D341Med (cell line): ENCODE measurements at regions not wholly inside any gene's neighbourhood (a gene's known extent, or its start where the extent isn't known, plus 50 kb on each side); places are given as distances from the start of the nearest gene placed in this dataset.
"Not testable (repeated sequence)": the region's sequence is repeated elsewhere in the genome, so short reads cannot be mapped to it uniquely, and the experiment has no call there.

Experiments used
- DNase-seq: peaks from one replicate; pipeline ENCODE4 v3.0.0; 2012; ENCODE audit warnings: low spot score

DNA sequence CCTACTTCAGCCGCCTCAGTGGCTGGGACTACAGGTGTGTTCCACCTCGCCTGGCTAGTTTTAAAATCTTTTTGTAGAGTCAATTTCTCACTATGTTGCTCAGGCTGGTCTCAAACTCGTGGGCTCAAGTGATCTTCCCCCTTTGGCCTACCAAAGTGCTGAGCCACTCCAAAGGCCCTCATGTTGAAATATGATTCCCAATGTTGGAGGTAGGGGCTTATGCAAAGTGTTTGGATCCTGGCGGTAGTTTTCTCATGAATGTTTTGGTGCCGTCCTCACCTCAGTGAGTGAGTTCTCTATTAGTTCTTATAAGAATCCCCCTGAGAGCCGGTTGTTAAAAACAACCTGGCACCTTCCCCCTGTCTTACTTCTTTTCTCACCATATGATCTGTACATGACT, 784.6 kb downstream of the TMTC2 start:
- DNase-seq, result no peak

DNA sequence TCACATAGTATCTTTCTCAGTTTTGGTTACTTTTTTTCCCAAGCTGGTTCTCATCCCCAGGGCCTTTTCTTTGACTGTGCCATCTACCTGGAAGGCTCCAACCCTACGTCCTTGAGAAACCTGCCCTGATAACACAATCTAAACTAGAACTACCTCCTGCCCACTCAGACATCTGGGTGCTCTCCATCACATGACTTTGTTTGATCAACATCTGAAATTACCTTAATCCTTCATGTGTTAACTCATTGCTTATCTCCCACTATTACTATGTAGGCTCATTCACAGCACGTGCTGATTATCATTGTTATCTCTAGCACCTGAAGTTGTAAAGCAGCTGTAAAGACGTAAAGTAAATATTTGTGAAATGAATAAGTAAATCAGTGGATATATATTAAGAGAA, 784.0 kb downstream of the TMTC2 start:
- DNase-seq, result no peak

DNA sequence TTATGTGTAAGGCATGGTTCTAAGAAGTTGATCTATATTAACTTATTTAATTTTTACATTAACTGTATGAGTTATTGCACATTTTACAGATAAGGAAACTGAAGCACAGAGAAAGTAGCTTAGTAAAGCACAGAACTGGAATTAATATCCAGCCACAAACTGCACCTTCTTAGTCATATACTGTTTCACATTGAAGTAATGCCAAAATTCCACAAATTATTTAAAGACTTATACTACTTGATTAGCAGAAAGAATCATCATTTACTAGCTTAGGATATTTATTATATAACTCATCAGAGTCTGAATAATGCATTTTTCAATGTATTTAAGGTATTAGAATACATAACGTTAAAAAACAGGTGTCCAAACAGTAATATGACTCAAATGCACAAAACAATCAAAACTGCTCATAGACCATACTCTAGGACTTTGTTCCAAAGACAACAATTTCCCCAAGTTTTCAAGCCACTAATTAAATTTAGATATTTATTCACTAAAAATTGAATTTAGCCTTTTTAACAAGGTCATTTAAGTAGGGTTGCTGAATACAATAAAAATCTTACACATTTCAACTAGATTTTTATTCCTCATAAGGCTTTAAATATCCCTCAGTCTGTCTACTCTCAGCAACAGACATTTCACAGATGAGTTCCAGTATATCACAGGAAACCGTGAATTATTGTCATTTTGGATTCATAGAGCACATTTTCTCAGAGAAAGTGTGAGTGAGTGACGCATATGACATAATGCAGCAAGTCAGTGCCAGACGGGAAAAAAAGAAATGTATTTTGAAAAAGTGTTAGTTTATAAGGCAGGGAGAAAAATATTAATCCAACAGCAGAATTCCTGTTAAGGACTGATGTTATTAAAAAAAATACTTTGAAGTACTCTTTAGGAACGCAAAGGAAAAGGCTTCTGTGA, 782.5 kb downstream of the TMTC2 start:
- no peak for DNase-seq

DNA sequence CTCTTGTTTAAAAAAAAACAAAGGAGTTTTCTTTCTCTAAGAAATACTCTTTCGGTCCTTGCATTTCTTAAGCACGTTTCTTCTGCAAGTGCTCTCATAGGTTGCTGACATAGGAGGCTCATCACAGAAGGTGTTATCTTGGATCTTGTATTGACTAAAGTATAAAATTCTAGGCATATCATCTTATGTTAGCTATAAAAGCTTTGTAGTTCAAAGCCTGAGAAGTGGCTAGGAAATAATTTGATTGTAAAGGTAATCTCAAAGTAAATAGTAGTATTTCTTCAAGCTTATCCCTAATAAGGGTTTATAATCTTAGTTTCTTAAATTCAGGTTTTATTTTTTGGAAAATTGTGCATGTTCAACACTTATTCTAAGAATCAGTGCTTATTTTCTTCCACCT, 778.9 kb downstream of the TMTC2 start:
- DNase-seq, result no peak

DNA sequence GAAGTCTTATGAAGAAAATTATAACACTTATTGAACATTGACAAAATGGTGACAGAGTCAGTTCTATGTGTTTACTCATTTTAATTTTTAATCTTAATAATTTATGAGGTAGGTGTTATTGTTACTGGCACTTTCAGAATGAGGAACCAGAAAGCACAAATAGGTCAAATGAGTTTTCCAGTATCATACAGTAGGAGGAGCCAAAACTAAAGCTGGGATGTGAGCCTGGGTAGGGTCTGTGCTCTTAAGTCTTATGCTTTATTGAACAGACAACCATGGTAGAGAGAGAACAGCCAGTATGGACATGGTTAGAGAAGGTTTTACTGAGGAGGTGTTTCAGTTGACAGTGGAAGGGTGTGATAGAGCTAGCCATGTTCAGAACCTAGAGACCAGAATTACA, 775.7 kb downstream of the TMTC2 start:
- DNase-seq, result peak; percentile 24

DNA sequence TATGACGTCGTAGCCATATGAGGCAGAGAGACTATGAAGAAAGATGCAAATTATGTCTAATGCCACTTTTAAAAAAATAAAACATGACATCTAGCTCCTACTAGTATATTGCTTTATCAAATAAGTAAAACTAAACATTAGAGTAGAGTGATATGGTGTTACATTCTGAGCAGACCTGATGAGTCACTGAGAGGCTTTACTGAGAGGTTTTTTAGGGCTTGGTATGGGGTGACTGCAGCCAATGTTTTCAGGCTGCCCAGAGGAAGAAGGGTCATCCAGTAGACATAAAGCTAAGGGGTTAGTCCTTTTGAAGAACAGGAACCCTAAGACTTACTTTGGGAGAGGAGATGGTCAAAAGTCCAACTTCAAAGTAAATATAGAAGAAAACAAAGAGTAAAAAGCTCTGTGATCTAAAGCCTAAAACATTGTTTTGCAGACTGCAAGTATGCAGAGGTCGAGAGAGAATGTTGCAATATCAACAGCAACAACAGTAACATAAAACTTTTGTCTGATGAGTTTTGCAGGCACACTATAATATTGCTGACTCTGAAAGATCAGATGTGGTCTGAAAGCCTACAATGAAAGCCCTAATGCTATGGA, 774.7 kb downstream of the TMTC2 start:
- no peak for DNase-seq

DNA sequence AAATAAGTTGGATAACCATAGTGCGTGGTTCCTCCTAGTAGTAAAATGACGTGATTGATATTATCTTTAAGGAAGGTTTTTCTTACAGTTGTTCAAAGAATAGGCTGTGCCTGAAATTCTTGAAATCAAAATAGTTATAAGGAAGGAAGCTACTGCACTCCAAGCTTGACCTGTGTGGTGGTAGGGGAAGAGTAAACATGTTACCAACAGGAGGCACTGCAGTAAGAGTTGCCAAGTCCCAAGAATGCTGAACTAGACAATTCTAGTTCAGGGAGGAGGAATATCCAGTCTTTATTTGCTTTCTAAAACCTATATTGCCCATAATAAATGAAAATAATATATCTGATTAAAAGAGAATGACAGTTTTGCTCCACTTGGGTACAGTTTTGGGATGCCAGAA, 764.5 kb downstream of the TMTC2 start:
- DNase-seq, result no peak

DNA sequence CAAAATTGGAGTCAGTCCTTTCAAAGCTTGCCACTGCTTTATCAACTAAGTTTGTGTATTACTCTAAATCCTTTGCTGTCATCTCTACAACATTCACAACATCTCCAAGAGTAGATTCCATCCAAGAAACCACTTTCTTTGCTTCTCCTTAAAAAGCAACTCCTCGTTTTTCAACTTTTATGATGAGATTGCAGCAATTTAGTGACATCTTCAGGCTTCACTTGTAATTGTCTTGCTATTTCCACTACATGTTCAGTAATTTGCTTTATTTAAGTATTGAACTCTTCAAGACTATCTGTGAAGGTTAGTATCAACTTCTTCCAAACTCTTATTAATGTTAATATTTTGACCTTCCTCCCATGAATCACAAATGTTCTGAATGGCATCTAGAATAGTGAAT, 747.9 kb downstream of the TMTC2 start:
- DNase-seq, result no peak

DNA sequence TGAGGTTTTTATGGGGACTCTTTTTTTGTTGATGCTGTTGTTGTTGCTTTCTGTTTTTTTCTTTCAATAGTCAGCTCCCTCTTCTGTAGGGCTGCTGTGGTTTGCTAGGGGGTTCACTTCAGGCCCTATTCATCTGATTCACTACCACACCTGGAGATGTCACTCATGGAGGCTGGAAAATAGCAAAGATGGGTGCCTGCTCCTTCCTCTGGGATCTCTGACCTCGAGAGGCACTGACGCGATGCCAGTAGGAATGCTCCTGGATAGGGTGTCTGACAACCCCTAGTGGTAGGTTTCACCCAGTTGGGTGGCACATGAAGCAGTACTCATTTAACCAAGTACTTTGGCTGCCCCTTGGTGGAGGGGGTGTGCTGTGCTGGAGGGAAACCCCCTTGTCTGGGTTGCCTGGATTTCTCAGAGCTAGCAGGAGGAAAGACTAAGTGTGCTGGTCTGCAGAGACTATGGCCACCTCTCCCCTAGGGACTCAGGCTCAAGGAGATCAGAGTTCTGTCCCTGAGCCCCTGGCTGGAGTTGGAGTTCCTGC, 745.5 kb downstream of the TMTC2 start:
- DNase-seq, result no peak

DNA sequence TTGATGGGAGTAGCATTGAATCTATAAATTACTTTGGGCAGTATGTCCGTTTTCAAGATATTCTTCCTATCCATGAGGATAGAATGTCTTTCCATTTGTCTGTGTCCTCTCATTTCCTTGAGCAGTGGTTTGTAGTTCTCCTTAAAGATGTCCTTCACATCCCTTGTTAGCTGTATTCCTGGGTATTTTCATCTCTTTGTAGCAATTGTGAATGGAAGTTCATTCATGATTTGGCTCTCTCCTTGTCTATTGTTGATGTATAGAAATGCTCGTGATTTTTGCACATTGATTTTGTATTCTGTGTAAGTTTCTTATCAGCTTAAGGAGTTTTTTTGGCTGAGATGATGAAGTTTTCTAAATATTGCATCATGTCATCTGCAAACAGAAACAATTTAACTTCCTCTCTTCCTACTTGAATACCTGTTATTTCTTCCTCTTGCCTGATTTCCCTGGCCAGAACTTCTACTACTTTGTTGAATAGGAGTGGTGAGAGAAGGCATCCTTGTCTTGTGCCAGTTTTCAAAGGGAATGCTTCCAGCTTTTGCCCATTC, 741.0 kb downstream of the TMTC2 start:
- not testable (repeated sequence) for DNase-seq

DNA sequence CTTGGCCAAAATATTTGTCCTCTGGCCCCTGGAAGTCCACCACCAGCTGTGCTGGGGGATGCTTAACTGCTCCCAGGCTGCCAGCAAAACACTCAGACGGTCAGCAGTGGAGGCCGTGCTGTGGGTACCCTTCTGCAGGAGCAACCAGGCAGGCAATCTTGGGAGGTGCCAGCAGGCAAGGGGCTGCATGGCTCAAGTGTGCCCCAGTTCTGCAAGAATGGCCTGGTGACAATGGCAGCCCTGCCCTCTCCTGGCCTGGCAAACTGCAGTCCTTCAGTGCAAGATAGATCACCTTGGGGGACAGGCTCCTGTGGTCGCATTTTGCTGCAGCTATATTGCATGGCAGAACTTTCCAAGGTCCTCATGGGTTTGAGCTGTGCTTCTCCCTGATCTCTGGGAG, 728.3 kb downstream of the TMTC2 start:
- DNase-seq, result no peak

DNA sequence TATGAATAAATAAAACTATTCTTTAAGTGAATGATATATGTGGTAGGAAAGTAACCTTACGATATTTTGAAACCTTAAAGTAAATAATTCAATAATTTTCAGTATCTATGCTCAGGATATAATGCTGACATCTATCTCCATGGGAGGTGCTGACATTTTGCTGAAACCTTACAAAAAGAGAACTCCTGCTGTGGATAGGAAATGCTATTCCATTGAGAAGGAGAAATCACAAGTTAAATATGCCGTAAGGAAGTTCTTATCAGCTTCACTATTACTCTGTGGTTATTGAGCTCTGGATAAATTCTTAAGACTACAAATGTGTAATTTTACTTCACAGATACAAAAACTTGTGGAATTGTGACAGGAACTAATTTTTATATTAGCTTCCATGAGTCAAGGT, 722.1 kb downstream of the TMTC2 start:
- no peak for DNase-seq

DNA sequence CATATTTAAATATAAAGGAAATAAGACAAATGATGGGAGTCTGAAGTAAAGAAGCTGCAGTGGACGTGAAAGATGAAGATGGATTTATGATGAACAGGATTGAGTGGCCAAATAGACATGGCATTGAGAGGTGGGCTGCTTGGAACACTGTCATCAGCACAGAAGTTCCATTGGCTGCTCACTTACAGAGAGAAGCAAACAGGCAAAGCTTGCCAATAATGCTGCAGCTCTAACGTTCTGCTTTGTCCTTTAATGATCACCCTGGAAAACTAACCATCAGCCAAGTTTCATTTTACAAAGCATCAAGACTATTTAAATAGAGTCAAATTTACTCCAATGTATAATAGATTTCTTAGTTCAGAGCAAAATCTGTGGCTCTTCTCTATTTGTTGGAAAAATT, 721.4 kb downstream of the TMTC2 start:
- DNase-seq, result no peak

DNA sequence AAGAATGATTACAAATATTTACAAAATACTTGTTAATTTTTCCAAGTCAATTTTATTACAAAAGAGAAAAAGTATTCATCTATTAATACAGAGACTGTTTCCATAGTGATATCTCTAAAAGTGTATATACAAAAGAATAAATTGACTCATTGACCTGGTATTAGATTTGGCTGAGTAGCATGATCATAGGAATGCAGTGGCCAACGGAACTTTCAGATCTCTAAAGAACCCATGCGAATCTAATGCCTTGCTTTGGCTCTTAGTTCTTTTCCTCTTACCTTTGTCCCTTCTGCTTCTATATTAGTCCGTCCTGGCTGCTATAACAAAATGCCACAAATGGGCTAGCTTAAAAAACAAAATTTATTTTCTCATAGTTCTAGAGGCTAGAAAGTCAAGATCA, 717.8 kb downstream of the TMTC2 start:
- DNase-seq, result no peak

DNA sequence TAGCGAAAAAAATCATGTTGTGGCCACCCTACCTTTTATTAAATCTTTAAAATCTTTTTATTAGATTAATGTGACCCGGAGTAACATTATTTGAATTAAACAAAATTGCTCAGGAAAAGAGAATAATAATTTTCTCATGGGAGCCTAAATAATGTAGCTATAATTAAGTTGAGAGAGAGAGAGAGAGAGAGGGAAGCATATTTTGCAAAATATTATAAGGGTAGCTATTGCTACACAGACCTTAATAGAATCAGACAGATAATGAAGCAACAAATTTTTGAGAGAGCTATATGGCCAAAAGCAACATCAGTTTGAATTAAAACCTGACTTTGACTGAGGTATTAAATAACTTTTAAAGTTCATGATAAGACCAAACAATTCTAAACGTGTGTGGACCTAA, 703.5 kb downstream of the TMTC2 start:
- DNase-seq, result no peak

DNA sequence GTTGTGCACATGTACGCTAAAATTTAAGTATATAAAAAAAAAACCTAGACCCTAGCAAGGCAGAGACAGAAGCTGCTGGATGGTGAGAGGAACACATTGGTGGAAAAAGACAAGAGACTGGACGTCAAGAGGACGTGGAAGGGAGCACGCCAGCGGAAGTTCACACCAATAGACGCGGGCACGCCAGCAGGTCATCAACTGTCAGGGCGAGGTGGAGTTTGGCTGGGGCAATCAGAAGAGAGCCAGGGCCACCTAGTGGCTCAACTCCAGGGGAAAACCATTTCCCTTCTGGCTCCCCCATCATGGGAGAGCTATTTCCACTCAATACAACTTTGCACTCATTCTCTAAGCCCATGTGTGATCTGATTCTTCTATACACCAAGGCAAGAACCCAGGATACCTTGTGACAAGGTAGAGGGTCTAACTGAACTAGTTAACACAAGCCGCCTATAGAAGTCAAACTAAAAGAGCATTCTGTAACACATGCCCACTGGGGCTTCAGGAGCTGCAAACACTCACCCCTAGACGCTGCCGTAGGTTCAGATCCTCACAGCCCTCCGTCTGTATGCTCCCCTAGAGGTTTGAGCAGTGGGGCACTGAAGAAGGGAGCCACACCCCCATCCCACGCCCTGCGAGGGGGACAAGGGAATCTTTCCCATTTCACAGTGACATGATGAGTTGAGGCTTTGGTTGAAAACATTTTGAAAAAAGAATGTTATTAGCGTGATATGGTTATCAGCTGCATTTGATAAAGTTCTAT, 702.7 kb downstream of the TMTC2 start:
- DNase-seq, result peak; percentile 23

DNA sequence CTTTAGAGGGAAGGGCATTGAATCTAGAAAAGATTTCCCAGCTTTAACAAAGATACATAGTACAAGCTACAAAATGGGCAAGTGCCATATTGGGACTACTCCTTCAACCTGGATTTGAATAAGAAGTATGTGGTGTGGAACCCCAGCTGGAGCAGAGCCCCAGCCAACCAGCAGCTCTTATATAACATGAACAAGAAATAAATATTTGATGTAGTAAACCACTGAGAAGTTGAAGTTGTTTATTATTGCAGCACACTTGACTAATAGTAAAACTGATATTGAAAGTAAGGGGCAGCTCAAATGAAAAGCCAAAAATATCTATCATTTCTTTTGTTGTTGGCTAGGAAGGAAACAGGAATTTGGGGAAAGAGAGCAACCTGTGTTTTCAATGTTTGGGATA, 701.8 kb downstream of the TMTC2 start:
- no peak for DNase-seq

DNA sequence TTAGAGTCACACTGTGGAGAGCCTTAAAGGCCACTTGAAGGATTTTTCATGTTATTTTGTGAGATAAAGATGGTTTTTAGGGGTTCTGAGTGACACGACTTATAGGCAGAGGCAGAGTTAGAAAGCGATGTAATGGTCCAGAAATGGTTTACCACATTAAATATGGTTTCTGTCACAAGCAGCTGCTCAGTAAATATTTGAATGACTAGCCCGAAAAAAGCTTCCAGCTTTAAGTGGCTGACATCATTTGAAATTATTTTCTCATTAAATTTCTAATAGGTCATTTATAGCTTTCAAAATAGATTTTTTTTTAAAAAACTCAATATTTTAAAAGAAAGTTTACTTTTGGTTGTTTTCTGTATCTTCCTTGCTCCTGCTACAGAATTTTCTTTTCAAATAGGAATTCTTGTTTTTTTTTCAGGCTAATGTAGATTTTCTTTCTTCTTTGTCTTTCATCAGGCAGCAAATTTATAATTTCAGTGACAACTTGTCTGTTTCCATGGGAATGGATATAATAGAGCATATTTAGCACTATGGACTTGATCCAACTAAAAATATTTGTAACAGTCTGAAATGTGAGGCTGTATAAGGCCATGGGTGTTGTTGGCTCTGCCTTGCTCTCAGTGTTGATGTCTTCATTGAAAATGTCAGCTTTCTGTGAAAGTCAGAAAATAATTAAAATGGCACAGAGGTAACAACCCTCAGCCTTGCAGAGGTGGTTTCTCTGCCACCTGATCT, 700.0 kb downstream of the TMTC2 start:
- no peak for DNase-seq

DNA sequence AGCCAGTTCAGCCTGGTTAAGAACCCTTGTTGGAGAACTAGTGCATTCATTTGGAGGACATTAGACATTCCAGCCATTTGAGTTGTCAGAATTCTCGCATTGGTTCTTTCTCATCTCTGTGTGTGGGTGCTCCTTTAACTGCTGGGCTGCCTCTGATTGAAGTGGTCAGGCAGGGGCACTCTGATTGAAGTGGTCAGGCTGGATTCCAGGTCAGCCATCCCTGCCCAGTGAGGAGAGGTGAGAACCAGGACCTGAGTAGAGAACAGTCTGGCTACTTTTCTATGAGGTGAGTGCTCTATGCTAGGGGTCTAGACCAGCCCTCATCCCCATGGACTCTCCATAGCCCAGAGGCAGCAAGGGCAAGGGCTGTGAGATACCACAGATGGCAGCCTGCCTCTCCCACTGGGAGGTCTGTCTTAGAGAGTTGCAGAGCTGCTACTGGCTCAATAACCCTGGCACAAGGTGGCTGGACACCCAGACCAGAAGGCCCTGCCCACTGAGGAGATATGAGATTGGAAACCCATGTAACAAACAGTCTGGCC, 691.6 kb downstream of the TMTC2 start:
- DNase-seq, result no peak

DNA sequence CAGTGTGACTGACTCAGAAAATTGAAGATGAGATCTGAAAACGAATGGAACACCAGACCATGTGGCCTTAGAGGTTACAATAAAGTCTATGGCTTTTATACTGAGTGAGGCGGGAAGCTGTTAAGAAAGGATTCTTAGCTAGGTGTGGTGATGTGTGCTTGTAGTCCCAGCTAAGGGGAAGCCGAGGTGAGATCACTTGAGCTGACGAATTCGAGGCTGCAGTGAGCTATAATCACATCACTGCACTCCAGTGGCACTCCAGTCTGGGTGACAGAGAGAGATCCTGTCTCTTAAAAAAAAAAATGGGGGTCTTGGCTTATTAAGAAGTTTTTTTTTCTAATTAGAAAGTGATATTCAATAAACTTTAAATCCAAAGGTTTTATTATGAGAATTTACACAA, 678.6 kb downstream of the TMTC2 start:
- DNase-seq, result no peak

DNA sequence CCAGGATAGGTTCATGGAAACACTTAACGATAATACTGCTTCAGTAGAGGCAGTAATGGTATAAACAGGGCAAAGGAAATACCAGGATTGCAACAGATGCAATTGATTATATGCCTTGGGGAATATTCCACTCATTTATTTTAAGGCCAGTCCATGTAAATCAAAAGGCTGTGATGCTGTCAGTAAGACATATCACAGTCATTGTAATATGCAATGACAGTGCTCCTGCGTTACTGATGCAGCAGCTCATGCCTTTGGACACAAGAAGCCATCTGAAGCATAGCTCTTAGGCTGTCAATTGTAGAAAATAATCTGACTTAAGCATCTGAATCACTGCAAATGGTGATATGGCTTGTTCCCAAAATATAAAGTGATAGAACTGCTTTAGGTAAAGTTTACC, 674.8 kb downstream of the TMTC2 start:
- DNase-seq, result no peak
